ENCODE measurements at regions not wholly inside any gene's neighbourhood (a gene's known extent, or its start where the extent isn't known, plus 50 kb on each side); places are given as distances from the start of the nearest gene placed in this dataset.

DNA sequence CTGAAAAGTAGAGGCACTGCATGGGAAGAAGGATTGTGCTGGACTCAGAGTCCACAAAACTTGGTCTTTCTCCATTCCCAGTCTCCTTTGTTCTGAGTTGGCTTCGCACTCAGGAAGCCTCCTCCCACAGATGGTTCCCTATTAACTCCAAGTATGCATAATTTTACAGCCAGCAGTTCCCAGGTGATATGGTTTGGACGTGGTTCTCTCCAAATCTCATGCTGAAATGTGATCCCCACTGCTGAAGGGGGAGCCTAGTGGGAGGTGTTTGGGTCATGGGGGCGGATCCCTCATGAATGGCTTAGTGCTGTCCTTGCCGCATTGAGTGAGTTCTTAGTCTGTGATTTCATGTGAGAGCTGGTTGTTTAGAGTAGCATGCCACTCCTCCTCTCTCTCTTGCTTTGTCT lies 86.6 kb downstream of the FEM1C start:
- H2AFZ ChIP-seq (ENCODE audit: low read length), result no peak overlapping the region
- peaks cover 20% of the 10 kb centered on the region for H3F3A ChIP-seq (ENCODE audit: low read length, unreplicated experiment)
- H3K9me2 ChIP-seq (replicated peaks; ENCODE audit: low read length), result no peaks in the 10 kb centered on the region
- H3K36me3 ChIP-seq (ENCODE audit: low read depth, low read length), result no peaks in the 10 kb centered on the region
- intact Hi-C loops (cut with micrococcal nuclease), result no loop called here
- no peak overlapping the region for H3K9ac ChIP-seq (ENCODE audit: low read length)
- TF ChIP-seq, protein P1, sequence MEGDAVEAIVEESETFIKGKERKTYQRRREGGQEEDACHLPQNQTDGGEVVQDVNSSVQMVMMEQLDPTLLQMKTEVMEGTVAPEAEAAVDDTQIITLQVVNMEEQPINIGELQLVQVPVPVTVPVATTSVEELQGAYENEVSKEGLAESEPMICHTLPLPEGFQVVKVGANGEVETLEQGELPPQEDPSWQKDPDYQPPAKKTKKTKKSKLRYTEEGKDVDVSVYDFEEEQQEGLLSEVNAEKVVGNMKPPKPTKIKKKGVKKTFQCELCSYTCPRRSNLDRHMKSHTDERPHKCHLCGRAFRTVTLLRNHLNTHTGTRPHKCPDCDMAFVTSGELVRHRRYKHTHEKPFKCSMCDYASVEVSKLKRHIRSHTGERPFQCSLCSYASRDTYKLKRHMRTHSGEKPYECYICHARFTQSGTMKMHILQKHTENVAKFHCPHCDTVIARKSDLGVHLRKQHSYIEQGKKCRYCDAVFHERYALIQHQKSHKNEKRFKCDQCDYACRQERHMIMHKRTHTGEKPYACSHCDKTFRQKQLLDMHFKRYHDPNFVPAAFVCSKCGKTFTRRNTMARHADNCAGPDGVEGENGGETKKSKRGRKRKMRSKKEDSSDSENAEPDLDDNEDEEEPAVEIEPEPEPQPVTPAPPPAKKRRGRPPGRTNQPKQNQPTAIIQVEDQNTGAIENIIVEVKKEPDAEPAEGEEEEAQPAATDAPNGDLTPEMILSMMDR (conservative IDR thresholded peaks at IDR 0.05; ENCODE audit: low read depth, low read length), result no peak
- TF ChIP-seq EZH2phosphoT487 (IDR thresholded peaks at IDR 0.05; ENCODE audit: borderline replicate concordance, low read length) (no peak), EZH2 (IDR thresholded peaks at IDR 0.05; ENCODE audit: low read length, unreplicated experiment) (no peak)
- BruUV-seq (replicated peaks), result no TSS peak
- H3K4me2 ChIP-seq (ENCODE audit: low read length), result no peak overlapping the region
- H3K4me3 ChIP-seq (ENCODE audit: low read length), result no peak overlapping the region
- ChIA-PET CTCF (no interaction called here), POLR2A (ENCODE audit: unreplicated experiment) (no interaction called here)
- H4K20me1 ChIP-seq (ENCODE audit: low read length), result no peaks in the 10 kb centered on the region
- no peaks in the 10 kb centered on the region for H3K9me3 ChIP-seq (ENCODE audit: low read length)
- ATAC-seq (no peak), DNase-seq (no peak)
- H3K27me3 ChIP-seq (ENCODE audit: low read length), result no peaks in the 10 kb centered on the region
- no peak overlapping the region for H3K27ac ChIP-seq (ENCODE audit: low read length)
- H3K79me2 ChIP-seq (ENCODE audit: low read length), result no peaks in the 10 kb centered on the region
- H3K4me1 ChIP-seq (ENCODE audit: insufficient read depth, low read length), result peaks cover 61% of the 10 kb centered on the region

DNA sequence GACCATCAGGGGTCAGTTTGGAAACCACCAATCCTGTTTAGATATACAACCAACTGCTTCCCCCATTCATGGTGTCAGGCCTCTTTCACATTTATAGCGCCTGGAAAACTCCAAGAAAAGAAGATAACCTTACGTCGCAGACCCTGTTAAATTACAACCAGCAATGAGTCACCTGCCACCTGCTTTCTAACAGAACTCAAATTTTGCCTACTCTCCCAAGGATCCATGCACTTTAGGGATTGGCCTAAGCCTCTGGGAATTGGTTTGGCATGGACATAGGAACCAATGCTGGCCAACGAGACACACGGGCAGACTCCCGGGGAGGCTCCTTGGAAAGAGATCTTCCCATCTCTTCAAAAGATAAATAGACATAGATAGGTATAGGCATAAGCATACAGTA lies 87.0 kb downstream of the FEM1C start:
- intact Hi-C loops (cut with micrococcal nuclease), result no loop called here
- no TSS peak for BruUV-seq (replicated peaks)
- H3K27ac ChIP-seq (ENCODE audit: low read length), result no peak overlapping the region
- H3K79me2 ChIP-seq (ENCODE audit: low read length), result no peaks in the 10 kb centered on the region
- no peak overlapping the region for H3K4me3 ChIP-seq (ENCODE audit: low read length)
- CTCF ChIA-PET, result no interaction called here
- no peak overlapping the region for H3K9ac ChIP-seq (ENCODE audit: low read length)
- POLR2A ChIA-PET (ENCODE audit: unreplicated experiment), result no interaction called here
- no peaks in the 10 kb centered on the region for H3K9me3 ChIP-seq (ENCODE audit: low read length)
- peaks cover 18% of the 10 kb centered on the region for H3F3A ChIP-seq (ENCODE audit: low read length, unreplicated experiment)
- no peak for ATAC-seq
- no peak for DNase-seq
- H3K36me3 ChIP-seq (ENCODE audit: low read depth, low read length), result no peaks in the 10 kb centered on the region
- no peaks in the 10 kb centered on the region for H3K9me2 ChIP-seq (replicated peaks; ENCODE audit: low read length)
- TF ChIP-seq EZH2phosphoT487 (IDR thresholded peaks at IDR 0.05; ENCODE audit: borderline replicate concordance, low read length), result no peak
- TF ChIP-seq EZH2 (IDR thresholded peaks at IDR 0.05; ENCODE audit: low read length, unreplicated experiment), result no peak
- TF ChIP-seq, protein P1 (conservative IDR thresholded peaks at IDR 0.05; ENCODE audit: low read depth, low read length), result no peak
- no peaks in the 10 kb centered on the region for H3K27me3 ChIP-seq (ENCODE audit: low read length)
- no peaks in the 10 kb centered on the region for H4K20me1 ChIP-seq (ENCODE audit: low read length)
- H3K4me1 ChIP-seq (ENCODE audit: insufficient read depth, low read length), result peaks cover 57% of the 10 kb centered on the region
- H3K4me2 ChIP-seq (ENCODE audit: low read length), result no peak overlapping the region
- no peak overlapping the region for H2AFZ ChIP-seq (ENCODE audit: low read length)

DNA sequence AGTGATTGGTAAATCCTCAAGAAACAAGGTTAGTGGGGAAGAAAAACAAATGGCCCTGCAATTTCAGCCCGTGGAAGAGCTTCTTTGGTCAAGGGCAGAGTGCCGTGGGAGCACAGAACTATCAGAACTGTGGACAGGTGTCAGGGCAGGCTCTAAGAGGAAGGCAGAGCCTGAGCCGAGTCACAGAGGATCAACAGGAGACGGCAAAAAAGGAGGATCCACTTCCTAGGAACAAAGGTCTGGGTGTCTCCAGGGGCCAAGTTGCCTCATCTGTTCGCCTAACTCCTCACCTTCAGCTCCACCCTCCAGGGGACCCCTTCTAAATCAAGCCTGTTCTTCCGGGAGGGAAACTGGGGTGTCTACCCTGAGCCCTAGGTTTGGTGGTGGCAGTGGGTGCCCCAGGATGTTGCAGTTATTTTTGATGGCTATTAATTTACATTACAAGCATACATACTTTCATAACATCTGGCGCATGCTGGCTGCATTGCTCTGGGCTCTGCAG lies 88.0 kb downstream of the FEM1C start:
- ATAC-seq, result no peak
- CTCF ChIA-PET, result interaction anchor here (0.6 kb wide), 1 partner anchor 118 kb away, joined by 3 read pairs; no protein-coding TSS in a partner anchor

More for the DNA sequence above, 88.0 kb downstream of the FEM1C start:
- no peak for DNase-seq
- no TSS peak for BruUV-seq (replicated peaks)
- H3K9ac ChIP-seq (ENCODE audit: low read length), result no peak overlapping the region
- no peaks in the 10 kb centered on the region for H3K27me3 ChIP-seq (ENCODE audit: low read length)
- H3K4me1 ChIP-seq (ENCODE audit: insufficient read depth, low read length), result peaks cover 49% of the 10 kb centered on the region
- H3K27ac ChIP-seq (ENCODE audit: low read length), result no peak overlapping the region
- POLR2A ChIA-PET (ENCODE audit: unreplicated experiment), result no interaction called here
- no peak overlapping the region for H3K4me3 ChIP-seq (ENCODE audit: low read length)
- H3K9me3 ChIP-seq (ENCODE audit: low read length), result no peaks in the 10 kb centered on the region
- H3K9me2 ChIP-seq (replicated peaks; ENCODE audit: low read length), result no peaks in the 10 kb centered on the region
- no peaks in the 10 kb centered on the region for H4K20me1 ChIP-seq (ENCODE audit: low read length)
- peaks cover 14% of the 10 kb centered on the region for H3F3A ChIP-seq (ENCODE audit: low read length, unreplicated experiment)
- no peaks in the 10 kb centered on the region for H3K36me3 ChIP-seq (ENCODE audit: low read depth, low read length)
- no peak overlapping the region for H2AFZ ChIP-seq (ENCODE audit: low read length)
- intact Hi-C loops (cut with micrococcal nuclease), result no loop called here
- no peaks in the 10 kb centered on the region for H3K79me2 ChIP-seq (ENCODE audit: low read length)
- no peak overlapping the region for H3K4me2 ChIP-seq (ENCODE audit: low read length)
- TF ChIP-seq EZH2phosphoT487 (IDR thresholded peaks at IDR 0.05; ENCODE audit: borderline replicate concordance, low read length) (no peak), EZH2 (IDR thresholded peaks at IDR 0.05; ENCODE audit: low read length, unreplicated experiment) (no peak)
- TF ChIP-seq, protein P1 (conservative IDR thresholded peaks at IDR 0.05; ENCODE audit: low read depth, low read length), result no peak
